Ascending aorta (tissue), 2 donors: ENCODE measurements at regions not wholly inside any gene's neighbourhood (a gene's known extent, or its start where the extent isn't known, plus 50 kb on each side); places are given as distances from the start of the nearest gene placed in this dataset.

ENCODE experiments used
- DNase-seq, 2 donors: peaks; one replicate each; pipeline ENCODE4 v3.0.0-alpha.2; 2019; ENCODE audit warnings: low spot score in 2 of 2
- H3K27ac ChIP-seq, 2 donors: fragments of 200-600 bp; sonication (generic); one replicate each; pipeline ENCODE4 v1.5.1; 2016 to 2017; ENCODE audit warnings: mild to moderate bottlenecking in 1 of 2
- H3K27me3 ChIP-seq: fragments of 200-600 bp; sonication (generic); one replicate; pipeline ENCODE4 v1.5.1; 2017
- H3K36me3 ChIP-seq, 2 donors: fragments of 200-600 bp; sonication (generic); one replicate each; pipeline ENCODE4 v1.5.1; 2016
- H3K4me1 ChIP-seq, 2 donors: fragments of 200-600 bp; sonication (generic); one replicate each; pipeline ENCODE4 v1.5.1; 2016 to 2017; ENCODE audit warnings: mild to moderate bottlenecking in 1 of 2
- H3K4me3 ChIP-seq, 2 donors: fragments of 200-600 bp; sonication (generic); one replicate each; pipeline ENCODE4 v1.5.1; 2016 to 2017; ENCODE audit warnings: mild to moderate bottlenecking in 1 of 2
- H3K9me3 ChIP-seq, 2 donors: fragments of 200-600 bp; sonication (generic); one replicate each; pipeline ENCODE4 v1.5.1; 2016
- CTCF ChIP-seq, 3 experiments: fragments of 200-600 bp in 2 of 3; fragments of 450-650 bp in 1 of 3; sonication (generic) in 2 of 3; IDR thresholded peaks; one replicate each; pipeline ENCODE4 v1.5.1; 2016 to 2019; ENCODE audit warnings: antibody characterized with exemption in 3 of 3, mild to moderate bottlenecking in 1 of 3, moderate library complexity in 1 of 3
- intact Hi-C: fragments of 100-400 bp; cut with DNase I; formaldehyde crosslinking; loops from one replicate; pipeline ENCODE4 v1.15.1; 2023

GRCh38 chr18:38367473-38367872 is 801.9 kb upstream of the CELF4 start:
- Histone ChIP-seq H3K27me3 (no peaks in the 10 kb centered on the region), H3K4me1 (no peaks in the 10 kb centered on the region), H3K9me3 (no peaks in the 10 kb centered on the region), H3K4me3 (no peak overlapping the region), H3K27ac (no peak overlapping the region), H3K36me3 (no peaks in the 10 kb centered on the region)
- no peak for TF ChIP-seq CTCF (IDR thresholded peaks at IDR 0.05)
- no peak for DNase-seq
- intact Hi-C loops, result no loop called here

- Histone ChIP-seq H3K9me3 (no peaks in the 10 kb centered on the region), H3K4me3 (no peak overlapping the region), H3K27ac (no peak overlapping the region), H3K4me1 (no peaks in the 10 kb centered on the region), H3K36me3 (no peaks in the 10 kb centered on the region), H3K27me3 (no peaks in the 10 kb centered on the region)
- TF ChIP-seq CTCF (IDR thresholded peaks at IDR 0.05), result no peak
- no peak for DNase-seq
- intact Hi-C loops, result no loop called here
Observed at GRCh38 chr18:38362286-38362792, 796.7 kb upstream of the CELF4 start.

GRCh38 chr18:38358805-38359657 is 793.4 kb upstream of the CELF4 start:
- no peaks in the 10 kb centered on the region for H3K9me3 ChIP-seq
- no peak for DNase-seq
- no peaks in the 10 kb centered on the region for H3K27me3 ChIP-seq
- no peak overlapping the region for H3K27ac ChIP-seq
- intact Hi-C loops, result no loop called here
- H3K4me3 ChIP-seq, result no peak overlapping the region
- no peak for TF ChIP-seq CTCF (IDR thresholded peaks at IDR 0.05)
- no peaks in the 10 kb centered on the region for H3K4me1 ChIP-seq
- H3K36me3 ChIP-seq, result no peaks in the 10 kb centered on the region

- no peak for DNase-seq
- intact Hi-C loops, result no loop called here
- H3K9me3 ChIP-seq, result no peaks in the 10 kb centered on the region
Observed at GRCh38 chr18:38353149-38353548, 787.6 kb upstream of the CELF4 start.

GRCh38 chr18:38350141-38350540 is 784.5 kb upstream of the CELF4 start:
- no peak for DNase-seq
- Histone ChIP-seq H3K9me3 (no peaks in the 10 kb centered on the region), H3K27ac (no peak overlapping the region), H3K4me1 (no peaks in the 10 kb centered on the region), H3K27me3 (no peaks in the 10 kb centered on the region), H3K36me3 (no peaks in the 10 kb centered on the region), H3K4me3 (no peak overlapping the region)
- intact Hi-C loops, result no loop called here
- no peak for TF ChIP-seq CTCF (IDR thresholded peaks at IDR 0.05)

More at GRCh38 chr18:38353149-38353548, 787.6 kb upstream of the CELF4 start:
- H3K36me3 ChIP-seq, result no peaks in the 10 kb centered on the region
- no peak overlapping the region for H3K27ac ChIP-seq
- H3K4me3 ChIP-seq, result no peak overlapping the region
- H3K27me3 ChIP-seq, result no peaks in the 10 kb centered on the region
- no peak for TF ChIP-seq CTCF (IDR thresholded peaks at IDR 0.05)
- H3K4me1 ChIP-seq, result no peaks in the 10 kb centered on the region
